Esophagus mucosa (tissue), 1 donor: ENCODE measurements at regions not wholly inside any gene's neighbourhood (a gene's known extent, or its start where the extent isn't known, plus 50 kb on each side); places are given as distances from the start of the nearest gene placed in this dataset.
"Not testable (repeated sequence)": the region's sequence is repeated elsewhere in the genome, so short reads cannot be mapped to it uniquely, and the experiment has no call there.

ENCODE experiments used
- ATAC-seq: fragments of 200-7000 bp; cut with Tn5 transposase; one replicate; pipeline ENCODE4 v1.9.1; 2020
- donor health status: DM: yes; HTN: yes; CAD: no.

DNA sequence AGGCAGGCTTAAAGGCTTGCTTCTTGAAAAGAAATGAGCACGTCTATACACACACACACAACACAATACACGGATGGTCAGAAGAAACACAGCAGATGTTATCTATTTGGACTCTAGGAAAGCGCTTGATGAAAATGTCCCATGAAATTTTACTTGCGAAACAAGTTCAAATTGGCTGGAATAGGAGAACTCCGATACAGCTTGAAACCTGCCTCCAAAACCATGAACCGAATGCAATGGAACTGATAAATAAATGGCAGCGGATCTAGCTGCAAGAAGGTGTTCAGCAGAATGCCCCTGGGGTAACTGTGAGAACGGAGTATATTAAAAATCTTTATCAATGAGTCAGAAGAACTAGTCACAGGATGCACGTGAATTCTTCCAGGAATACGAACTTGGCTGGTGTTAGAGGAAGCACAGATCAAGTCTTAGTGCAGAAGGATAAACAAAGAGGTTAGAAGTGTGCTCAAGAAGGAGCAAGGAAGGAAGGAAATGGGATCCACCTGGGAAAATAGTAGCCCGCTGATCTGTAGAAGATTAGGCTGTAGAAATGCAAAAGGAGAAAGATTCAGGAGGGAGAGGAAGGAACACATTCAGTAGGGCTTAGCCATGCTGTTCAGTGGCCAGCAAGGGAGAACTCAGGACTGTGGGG lies 142.0 kb upstream of the PRKCQ start:
- ATAC-seq, result peak; percentile 83

DNA sequence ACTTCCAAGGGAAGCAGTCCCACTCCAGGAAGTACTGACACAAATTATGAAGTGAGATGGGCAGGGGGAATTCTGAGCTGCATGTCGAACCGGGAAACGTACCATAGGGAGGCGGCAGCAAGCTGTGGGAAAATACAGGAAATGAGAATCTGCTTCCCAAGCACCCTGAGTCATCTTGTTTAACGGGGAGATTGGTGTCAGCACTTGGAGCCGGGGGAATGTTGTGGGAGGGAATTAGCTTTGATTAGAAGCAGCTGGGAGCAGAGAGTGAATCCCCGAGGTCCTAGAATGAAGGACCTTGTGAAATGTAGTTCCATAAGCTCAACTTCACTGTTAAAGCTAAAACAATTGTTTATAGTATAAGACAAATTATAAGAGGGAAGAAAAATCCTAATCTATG lies 141.4 kb upstream of the PRKCQ start:
- ATAC-seq, result peak; percentile 29

DNA sequence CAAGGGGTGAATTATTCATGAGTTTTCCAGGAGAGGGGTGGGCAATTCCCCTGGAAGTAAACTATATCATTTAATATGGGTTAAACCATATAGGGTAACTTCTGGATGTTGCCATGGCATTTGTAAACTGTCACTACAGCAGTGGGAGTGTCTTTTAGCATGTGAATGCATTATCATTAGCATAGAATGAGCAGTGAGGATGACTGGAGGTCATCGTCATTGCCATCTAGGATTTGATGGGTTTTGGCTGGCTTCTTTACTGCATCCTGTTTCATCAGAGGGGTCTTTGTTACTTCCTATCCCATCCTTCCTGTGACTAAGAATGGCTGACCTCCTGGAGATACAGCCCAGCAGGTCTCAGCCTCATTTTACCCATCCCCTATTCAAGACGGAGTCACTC lies 139.5 kb upstream of the PRKCQ start:
- no peak for ATAC-seq

DNA sequence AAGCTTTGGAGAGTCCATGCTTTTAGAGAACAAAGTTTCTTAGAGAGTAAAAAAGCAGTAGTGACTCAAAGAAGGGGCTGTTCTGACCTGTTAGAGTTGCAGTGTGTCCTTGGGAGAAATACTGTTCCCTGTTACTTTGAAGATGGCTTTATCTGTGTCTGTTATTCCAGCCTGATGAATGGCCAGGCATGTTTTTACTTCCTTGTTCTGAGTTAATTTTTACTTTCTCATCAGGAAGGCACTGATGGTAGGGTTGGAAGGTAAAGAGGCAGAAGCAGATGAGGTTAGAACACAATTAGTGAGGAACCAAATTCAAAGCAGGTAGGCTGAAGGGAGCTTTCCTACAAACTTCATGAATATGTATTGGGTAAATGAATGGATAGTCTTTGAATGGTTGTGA lies 138.5 kb upstream of the PRKCQ start:
- no peak for ATAC-seq

DNA sequence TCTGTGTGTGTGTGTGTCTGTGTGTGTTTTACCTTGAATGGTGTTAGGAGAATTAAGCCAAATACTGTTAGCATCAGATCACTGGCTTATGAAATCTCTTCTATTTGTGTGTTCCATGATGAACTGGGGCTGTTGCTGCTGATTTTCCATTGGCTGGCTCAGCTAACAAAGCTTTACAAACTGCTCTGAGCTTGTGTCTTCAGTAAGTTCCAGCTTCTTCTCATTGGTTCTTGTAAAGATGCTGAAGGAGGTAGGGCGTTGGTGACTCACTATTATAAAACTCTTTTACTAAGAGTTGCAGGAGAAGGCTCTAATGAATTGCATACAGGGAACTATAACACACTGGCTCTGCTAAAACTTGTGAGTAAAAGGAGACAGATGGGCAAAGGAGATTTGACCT lies 136.4 kb upstream of the PRKCQ start:
- no peak for ATAC-seq

DNA sequence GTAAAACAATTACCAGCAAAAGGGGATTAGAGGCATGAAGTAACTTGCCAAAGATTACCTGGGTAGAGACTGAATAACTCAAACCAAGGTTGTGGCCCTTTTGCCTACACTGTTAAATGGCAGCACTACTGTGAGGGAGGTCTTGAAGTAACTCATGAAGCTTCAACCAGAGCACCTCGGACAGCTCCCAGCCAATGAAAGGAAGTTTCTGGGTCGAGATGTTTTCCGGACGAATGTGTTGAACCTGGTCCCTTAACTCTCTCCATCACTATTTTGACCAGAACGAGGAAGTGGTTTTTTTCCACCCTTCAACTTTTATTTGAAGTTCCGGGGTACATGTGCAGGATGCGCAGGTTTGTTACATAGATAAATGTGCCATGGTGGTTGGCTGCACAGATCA lies 133.6 kb upstream of the PRKCQ start:
- no peak for ATAC-seq

DNA sequence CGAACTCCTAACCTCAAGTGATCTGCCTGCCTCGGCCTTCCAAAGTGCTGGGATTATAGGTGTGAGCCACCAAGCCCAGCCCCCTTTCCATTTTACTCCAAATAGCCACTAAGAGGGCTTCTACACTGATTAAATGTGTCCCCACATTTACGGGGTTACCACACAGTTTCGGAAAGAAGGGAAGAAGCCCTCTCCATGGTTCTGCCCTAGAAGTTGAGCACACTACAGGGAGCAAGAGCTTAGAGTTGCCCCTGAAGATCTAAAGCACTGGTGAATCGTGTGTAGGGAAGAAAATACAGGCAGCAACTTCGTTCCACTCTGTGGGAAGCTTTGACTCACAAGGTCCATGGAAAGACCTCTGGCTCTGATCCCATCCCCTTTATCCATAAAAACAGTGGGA lies 133.0 kb upstream of the PRKCQ start:
- ATAC-seq, result no peak

DNA sequence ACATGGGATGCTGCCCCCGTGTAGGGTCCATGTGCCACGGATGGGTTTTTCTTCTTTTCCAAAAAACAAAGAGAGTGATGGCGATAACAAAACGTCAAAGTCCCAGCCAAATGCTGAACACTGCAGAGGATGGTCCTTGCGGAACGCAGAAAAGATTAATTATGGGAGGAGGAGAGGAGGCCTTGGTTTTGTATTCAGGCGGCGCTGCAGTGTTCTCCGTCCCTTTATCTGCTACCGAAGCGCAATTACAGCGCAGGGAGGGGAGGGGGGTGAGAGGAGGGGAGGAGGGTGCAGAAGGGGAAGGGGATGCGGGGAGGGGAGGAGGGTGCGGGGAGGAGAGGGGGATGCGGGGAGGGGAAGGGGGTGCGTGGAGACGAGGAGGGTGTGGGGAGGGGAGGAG lies 131.8 kb upstream of the PRKCQ start:
- ATAC-seq, result no peak

DNA sequence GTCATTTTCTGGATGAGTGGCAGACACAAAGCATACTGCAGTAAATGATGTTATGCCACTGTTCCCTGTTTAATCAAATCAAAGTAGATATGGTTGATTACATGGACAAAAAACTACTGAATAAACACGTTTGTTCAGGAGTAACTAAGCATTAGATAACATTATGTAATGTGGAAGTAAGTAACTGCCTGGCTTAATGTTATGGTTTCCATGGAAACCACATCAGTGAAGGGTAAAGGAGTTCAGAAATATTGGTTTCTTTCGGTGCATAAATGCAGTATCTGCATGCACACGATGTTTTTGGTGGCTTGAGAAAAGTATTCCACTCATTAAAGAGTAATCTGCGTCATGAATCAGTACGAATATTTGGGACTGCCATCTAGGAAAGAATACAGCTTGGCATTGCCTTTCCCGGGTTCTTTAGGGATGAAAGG lies 131.3 kb upstream of the PRKCQ start:
- ATAC-seq, result no peak

DNA sequence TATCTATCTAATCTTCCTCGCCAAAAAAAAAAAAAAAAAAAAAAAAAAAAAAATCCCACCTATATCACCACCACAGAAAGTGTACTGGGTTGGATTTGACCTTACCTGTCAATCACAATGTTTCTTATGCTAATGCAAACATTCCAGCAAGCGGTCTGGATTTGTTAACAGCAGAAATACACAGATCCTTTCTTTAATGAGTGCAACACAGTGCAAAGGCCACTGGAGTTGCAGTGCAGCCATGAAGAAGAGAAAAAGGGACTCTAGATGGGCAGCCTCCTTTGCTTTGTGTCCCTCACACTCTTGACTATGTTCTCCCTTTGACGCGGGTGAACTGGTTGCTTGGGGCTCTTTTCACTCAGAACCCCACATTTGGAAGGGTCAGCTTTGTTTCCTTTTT lies 127.3 kb upstream of the PRKCQ start:
- ATAC-seq, result no peak

DNA sequence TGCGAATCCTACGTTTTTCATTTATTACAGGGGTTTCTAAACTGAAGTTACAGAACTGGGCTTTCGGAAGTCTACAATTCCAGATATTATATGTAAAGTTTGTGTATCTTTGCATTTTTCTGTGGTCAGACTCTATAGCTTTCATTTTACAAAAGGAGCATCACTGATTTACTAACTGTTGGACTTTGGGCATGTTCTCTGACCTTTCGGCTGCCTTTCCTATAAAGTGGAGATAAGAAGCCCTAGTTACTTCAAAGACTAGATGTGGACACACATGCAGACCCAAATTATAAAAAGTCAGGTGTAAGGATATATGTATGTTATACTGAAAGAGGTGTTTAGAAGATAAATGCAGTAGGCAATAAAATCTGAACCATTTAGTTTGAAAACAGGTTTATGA lies 126.6 kb upstream of the PRKCQ start:
- ATAC-seq, result no peak

DNA sequence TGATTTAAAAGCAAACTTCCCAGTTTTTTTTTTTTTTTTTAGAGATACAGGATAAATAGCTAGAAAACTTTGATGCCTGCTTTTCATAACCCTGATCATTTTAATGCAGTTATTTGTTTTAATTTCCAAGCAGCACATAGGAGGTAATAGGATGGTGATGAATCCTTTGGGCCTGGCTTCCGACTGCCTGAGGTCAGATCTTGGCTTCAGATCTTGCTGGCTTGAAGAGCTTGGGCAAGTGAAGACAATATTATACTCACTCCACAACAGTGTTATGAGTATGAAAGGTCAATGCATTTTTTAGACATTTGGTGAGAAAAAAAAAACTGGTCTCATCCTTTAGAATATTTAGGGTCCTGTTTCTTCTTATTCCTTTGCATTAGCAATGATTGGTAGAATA lies 124.8 kb upstream of the PRKCQ start:
- no peak for ATAC-seq

DNA sequence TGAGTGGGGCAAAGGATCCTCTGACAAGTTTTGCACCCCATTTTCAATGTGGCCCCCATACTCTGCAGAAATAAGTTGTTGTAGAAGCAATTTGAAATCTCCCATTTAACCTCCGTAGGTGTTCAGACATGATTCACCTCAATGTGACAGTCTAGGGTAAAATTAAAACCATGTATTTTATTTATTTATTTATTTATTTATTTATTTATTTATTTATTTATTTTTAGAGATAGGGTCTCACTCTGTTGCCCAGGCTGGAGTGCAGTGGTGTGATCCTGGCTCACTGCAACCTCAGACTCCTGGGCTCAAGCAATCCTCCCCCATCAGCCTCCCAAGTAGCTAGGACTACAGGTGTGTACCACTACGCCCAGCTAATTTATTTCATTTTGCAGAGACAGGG lies 122.8 kb upstream of the PRKCQ start:
- not testable (repeated sequence) for ATAC-seq

DNA sequence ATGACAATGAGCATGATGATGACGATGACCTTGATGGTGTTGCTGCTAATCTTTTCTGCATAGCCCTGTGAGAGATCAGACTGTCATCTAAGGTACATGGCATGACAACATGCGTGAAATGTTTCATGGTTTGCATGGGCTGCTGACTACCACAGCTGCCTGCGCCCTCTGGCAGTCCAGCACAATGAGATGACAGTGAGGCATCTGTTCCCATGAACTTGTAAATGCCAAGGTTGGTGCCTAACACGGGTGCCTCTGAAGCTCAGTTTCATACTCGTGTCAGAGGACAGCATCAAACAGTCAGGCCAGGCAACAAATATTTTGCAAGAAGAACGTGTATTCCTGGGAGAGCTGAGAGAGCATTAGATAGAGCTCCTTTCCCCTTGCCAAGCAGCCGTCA lies 122.0 kb upstream of the PRKCQ start:
- no peak for ATAC-seq

DNA sequence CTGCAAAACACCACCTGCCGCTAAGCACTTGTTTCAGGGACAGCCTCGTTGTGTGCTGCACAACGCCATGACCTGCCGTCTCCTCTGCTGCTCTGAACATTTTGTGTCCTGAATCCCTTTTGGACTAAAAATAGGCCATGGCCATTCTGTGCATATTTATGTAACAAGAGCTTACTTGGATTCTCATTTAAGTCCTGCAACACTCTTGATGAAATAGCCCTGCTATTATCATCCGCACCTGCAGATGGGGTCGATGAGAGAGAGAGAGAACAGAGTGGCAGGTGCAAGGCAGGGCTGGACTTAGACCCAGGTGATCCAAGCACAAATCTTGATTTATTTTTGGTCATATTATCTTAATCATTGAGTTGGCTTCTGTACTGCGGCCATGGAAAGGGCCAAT lies 121.2 kb upstream of the PRKCQ start:
- no peak for ATAC-seq

DNA sequence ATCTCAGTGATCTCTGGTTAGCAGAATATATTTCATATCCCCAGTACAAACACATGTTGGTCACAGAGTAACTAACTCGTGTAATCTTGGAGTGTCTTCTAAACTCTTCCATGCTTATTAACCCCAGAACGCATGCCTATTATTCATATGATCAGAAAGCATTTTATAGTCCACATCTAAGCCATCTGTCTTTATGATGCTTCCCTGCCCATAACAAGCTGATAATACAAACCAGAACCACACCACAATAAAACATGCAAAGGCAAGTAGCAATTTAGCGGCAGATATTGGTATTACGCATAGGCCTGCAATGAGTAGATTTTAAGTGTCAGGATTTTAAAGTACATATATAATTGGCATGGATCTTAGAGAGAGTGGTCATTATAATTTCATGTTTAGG lies 120.0 kb upstream of the PRKCQ start:
- no peak for ATAC-seq

DNA sequence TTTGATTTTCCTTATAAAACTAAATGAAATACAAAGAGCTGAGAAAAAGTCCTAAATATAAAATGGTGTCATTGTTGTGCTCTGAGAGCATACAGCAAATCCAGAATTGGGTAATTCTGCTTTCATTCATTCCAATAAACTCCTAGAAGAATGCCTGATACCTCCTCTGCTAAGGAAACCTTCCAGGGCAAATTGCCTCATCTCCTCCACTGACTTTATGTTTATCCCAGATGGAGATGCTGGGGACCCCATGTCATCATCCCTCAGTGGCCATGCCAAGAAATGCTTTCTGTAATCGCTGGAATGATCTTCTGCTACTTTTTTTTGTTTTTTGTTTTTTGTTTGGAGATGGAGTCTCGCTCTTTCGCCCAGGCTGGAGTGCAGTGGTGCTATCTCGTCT lies 119.3 kb upstream of the PRKCQ start:
- no peak for ATAC-seq

DNA sequence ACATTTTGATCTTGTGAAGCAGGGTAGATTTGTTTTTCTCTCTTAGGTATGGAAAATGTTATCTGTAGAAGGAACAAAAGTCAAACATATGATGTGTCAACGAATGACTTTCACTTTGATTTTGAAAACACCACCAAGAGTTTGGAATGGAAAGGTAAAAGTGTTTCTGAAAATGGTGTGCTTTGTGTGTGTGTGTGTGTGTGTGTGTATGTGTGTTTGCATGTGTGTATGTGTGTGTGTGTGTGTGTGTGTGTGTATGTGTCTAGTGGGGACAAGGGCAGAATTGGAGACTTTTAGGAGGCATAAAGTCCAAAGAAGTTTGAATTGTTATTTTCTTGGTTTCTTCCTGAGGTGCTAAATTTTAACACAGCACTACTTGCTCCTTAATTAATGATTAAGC lies 115.4 kb upstream of the PRKCQ start:
- ATAC-seq, result no peak

DNA sequence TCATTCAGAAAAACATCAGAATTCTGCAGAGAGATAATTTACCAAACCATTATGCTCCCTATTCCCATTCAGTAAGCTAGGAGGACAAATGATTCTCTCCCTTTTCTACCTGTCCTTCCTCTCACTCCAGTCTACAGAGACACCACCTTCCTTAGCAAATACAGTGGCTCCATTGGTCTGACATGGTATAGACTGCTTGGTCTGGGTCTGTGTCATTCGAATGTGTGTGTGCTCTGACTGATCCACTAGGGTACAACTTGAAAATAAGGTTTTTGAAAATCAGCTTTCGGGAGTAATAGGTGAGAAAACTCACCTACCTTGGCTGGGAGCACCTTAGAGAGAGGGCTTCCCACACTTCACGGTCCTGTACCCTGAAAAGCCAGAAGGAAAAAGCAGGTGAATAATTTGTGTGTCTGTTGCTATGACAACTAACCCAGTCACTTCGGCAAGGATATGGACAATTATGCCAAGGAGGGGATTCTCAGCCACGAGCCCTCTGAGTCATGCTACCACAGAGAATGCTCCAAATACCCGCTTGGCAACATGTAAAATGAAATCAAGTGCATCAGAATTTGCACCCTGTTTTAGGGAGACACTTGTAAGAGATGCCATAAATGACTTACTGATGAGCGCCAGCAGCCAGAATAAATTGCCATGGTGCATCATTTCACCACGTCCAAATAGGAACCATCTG lies 114.5 kb upstream of the PRKCQ start:
- no peak for ATAC-seq

DNA sequence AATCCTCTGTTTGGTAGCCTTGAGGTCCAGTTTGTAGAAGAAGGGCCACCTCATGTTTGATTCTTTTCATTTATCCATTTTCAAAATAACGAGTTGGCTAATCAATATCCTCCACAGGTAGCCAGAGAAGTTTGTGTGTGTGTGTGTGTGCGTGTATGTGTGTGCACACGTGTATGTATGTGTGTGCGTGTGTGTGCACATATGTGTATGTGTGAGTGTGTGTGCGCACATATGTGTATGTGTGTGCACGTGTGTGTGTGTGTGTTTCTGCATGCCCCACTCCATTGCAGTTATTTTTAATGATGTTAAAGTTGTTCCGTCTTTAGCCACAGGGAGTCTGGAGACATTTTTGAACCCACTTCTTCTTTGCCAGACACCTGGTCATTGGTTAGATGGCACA lies 112.8 kb upstream of the PRKCQ start:
- no peak for ATAC-seq

DNA sequence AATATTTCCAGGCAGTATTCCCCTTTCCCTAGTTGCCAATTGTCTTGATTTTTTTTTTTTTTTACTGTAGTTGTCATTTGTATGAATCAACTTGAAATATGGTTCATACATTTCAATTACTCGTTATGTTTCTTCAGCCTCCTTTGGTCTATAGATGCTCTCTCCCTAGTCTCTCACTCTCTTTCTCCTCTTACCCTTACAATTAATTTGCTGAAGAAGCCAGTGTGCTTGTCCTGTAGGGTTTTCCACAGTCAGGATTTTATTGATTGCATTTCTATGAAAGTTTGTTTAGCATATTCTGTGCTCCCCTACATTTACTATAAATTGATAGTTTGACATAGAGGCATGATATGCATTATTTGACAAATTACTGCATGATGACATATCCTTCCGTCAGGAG lies 112.0 kb upstream of the PRKCQ start:
- no peak for ATAC-seq

DNA sequence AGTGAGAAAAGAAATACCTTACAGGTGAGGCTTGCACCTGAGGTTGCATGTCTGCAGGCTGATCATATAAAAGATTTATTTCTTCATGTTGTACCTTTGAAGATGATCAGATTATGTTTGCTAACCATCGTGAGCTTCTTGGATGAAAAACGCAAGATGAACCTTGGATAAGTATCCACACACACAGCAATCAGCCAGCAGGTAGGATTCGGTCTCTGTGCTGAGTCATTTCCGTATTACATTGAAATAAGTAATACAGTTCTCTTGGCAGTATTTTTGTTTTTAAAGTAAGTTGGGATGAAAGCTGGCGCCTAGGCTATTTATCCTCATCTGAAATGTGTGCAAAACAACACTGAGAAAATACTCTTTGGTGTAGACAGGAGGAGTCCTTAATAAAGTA lies 109.0 kb upstream of the PRKCQ start:
- peak; percentile 28 for ATAC-seq

DNA sequence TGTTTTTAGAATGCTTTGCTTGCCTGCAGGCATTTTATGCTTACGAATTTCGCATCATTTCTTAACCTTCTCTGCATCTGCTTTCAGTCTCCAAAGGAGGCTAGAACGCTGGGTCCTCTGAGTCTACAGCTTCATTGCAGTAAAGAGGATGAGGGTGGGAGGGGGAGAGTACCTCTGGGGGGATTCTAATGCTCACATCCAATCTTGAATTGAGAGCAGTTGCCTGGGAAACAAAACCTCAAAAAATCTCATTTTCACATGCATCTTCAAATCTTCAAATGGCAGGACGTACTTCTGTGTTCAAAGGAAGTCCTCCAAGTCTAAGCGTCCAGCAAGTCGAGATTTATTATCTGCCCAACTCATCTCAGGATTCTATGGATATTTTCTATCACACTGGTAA lies 100.7 kb upstream of the PRKCQ start:
- no peak for ATAC-seq

DNA sequence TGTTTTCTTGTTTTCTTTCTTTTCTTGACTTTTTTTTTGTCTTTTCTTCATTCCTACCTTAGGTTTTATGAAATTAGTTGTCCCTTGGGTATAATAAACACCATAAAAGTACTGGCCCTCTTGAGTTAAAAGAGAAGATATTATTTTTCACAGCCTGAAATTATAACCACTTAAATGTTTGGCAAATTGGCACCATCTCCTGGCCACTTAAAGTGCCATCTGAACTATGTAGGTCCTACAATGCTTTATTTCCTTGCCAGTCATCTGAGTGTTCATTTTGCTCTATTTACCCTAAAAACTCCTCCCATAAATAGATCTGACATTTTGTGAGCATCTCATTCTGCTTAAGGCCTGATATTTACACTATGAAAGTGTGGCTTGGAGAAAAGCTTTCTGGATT lies 98.9 kb upstream of the PRKCQ start:
- ATAC-seq, result no peak

DNA sequence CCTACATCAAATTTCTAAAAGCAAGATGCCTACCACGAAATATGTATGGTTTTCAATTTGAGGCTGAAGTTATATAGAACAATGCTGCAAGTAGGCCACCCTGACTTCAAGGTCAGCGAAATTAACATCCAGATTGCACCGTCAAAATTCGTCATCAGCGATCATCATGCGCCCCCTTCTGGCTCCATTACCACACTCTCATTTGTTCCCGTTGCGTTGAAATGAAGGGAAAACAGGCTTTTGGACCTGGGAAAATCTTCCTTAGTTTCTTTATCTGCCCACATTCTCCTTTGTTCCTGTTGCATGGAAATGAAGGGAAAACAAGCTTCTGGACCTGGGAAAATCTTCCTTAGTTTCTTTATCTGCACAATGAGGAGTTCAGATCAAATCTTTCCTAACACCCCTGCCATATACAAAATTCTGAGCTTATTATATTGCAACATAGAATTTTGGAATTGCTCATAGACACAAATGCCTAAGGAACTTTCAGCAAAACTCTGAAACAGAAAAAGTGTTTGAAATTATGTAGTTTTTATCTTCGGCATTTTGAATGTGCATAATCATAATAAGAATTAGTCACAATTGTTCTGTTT lies 98.2 kb upstream of the PRKCQ start:
- ATAC-seq, result no peak
